ENCODE measurements at regions not wholly inside any gene's neighbourhood (a gene's known extent, or its start where the extent isn't known, plus 50 kb on each side); places are given as distances from the start of the nearest gene placed in this dataset.
A peak's percentile ranks its signal among the peaks of the same experiment; 100 is the strongest.

- TF ChIP-seq POLR2A (IDR thresholded peaks at IDR 0.05; ENCODE audit: low read length) (no peak), GATA1 (IDR thresholded peaks at IDR 0.05; ENCODE audit: low read depth, low read length) (no peak)
- DNase-seq: no peak
These were observed 166.4 kb upstream of the IRF2BP2 start for GRCh38 chr1:234776256-234776875.

GRCh38 chr1:234775477-234776246 lies 165.7 kb upstream of the IRF2BP2 start:
- DNase-seq: no peak
- TF ChIP-seq GATA1 (IDR thresholded peaks at IDR 0.05; ENCODE audit: low read depth, low read length) (no peak), POLR2A (IDR thresholded peaks at IDR 0.05; ENCODE audit: low read length) (no peak)

DNA sequence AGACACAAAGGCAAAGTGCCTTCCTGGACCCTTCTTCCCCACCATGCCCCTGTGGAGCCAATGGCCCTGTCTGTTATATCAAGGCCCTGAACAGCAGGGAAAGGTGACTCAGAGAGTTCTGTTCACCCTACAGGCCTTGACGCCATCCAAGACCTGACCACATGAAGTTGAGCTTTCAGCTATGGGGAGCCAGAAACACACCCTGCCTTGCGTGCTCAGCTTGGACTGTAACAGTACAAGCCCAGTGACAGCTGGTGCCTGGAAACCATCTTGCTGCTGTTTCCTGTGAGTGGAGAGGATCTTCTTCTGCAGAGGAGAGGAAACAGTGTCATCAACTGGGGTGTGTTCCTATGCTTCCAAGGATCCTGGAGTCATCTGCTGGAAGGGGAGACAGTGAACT lies 165.0 kb upstream of the IRF2BP2 start:
- no peak for TF ChIP-seq GATA1 (IDR thresholded peaks at IDR 0.05; ENCODE audit: low read depth, low read length)
- no peak for TF ChIP-seq POLR2A (IDR thresholded peaks at IDR 0.05; ENCODE audit: low read length)
- no peak for DNase-seq

DNA sequence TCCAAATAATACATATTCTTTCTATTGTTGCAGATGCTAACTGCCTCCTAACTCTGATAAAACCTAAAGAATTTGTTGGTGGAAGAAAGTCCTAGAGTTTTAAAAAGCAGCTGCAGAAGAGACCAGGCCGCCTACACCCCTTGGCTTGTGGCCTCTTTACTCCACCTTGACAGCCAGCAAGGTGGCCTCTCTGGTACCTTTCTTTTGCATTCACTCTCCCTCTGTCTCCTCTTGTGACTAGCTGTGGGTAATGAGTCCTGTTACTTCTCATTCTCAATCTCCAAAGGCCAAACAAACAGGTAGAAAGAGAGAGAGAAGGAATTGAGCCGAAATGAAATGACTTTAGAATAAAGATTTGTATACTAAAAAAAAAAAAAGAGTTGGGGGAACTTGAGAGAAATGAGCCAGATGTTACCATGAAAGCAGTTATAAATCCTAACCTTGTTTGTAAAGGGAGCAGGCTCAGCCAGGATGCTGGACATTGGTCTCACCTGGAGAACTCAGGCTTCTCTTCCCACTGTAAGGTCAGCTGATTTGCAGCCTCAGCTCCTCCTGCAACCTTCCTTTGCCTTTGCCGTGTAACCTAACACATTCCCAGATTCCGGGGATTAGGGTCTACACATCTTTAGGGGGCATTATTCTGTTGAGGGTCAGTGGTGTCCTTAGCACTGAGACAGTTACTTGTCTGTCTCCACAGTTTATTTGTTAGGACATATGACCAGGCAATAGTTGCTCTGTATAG lies 164.1 kb upstream of the IRF2BP2 start:
- no peak for TF ChIP-seq POLR2A (IDR thresholded peaks at IDR 0.05; ENCODE audit: low read length)
- no peak for TF ChIP-seq GATA1 (IDR thresholded peaks at IDR 0.05; ENCODE audit: low read depth, low read length)
- DNase-seq: no peak

DNA sequence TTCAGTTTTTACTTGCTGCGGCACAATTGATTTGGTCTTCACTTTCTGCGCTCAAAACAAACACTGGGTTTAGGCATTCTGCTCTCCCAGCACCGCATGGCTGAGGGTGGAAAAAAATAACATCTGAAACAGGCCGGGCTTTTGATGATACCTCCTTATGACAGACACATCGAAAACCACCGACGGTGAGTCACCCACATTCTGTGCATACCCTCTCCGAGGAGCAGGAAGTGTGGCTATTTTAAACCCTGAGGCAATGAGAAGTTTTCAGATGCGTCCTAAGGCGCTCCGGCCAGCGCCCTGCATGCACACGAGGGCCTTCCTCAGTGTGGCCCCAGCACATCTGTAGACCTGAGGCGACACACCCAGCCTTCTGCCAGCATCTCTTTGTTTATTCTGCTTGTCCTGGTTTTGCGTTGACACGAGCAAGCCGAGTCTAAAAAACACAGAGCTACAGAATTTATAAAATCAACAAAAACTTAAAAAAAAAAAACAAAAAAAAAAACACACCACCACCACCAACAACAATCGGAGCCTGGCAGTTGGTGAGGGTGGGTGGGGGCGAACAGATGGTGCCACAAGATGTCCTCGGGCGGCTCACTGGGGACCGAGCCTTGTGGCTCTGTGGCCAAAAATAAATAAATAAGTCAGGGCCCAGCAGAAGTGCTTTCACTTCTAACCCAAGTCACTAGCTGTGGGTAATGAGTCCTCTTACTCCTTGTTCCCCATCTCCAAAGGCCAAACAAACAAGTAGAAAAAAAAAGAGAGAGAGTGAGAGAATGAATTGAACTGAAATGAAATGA lies 162.6 kb upstream of the IRF2BP2 start:
- peak; percentile 94 to 98 for DNase-seq
- TF ChIP-seq GATA1 (IDR thresholded peaks at IDR 0.05; ENCODE audit: low read depth, low read length) (no peak), POLR2A (IDR thresholded peaks at IDR 0.05; ENCODE audit: low read length) (peak; percentile 59)

DNA sequence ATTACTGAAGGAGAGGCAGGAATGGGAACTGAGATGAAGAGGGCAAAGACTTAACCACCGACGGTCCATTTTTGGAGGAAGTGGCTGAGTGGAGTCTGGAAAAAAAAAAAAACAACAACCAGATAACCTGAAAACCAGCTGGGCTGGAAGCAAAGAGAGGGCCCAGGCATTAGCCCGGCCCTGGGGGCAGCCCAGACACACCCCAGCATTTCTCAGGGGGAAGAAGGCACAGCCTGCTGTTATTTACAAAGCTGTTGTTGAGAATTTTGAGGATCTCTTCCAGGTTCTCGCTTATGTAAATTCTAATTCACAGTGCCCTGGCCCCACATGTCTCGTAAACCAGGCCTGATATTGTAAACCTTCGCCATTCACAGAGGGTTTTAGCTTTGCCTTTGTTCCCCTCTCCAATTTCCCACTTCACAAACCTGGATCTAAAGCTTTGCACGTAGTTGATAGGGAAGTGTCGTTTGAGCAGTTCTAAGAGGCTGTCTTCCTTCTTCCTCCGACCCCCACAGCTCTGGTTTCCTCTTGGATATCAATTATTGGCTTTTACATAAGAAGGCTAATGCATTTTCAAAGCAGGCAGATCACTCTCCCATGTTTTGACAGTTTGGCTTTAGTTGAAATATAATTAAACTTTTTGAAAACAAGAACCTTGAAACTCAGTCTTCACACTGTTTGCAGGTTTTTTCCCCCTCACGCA lies 161.8 kb upstream of the IRF2BP2 start:
- peak; percentile 59 to 67 for DNase-seq
- TF ChIP-seq POLR2A (IDR thresholded peaks at IDR 0.05; ENCODE audit: low read length) (no peak), GATA1 (IDR thresholded peaks at IDR 0.05; ENCODE audit: low read depth, low read length) (no peak)

GRCh38 chr1:234770924-234771540 lies 161.1 kb upstream of the IRF2BP2 start:
- DNase-seq: no peak
- TF ChIP-seq GATA1 (IDR thresholded peaks at IDR 0.05; ENCODE audit: low read depth, low read length) (no peak), POLR2A (IDR thresholded peaks at IDR 0.05; ENCODE audit: low read length) (no peak)

DNA sequence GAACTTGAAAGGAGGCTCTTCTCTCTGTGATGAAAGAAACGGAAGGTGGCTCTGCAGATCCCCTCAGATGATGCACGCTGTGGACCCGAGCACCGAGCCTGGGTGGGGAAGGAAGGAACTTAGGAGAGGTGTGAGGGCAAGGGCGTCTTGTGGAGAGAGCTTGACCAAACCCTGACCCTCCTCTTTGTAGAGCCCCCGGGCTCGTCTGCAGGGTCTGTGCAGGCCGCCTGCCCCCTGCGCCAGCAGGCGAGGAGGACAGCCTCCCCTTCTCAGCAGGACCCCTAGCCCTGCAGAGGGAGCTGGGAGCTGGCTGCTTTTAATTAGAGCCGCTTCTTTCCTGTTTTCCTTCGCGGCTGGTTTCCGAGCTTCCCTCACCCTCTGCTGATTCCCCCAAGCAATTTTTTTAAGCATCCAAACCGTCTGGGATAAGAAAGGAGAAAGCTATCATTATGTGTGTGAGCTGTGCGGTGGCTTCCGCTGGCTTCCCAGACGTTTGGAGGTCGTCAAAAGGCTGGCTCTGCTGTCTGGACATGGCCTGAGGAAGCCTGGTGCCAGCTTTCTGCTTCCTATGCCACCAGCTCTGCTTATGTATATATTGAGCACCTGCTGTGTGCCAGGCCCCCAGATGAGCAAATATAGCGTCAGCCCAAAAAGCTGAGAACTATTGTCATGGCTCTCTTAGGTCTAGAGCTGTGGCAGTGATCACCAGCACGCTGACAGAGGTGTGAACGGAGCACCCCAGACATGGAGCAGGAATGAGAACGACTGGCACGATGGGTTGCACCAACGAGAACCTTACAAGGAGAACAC lies 160.2 kb upstream of the IRF2BP2 start:
- no peak for TF ChIP-seq POLR2A (IDR thresholded peaks at IDR 0.05; ENCODE audit: low read length)
- no peak for TF ChIP-seq GATA1 (IDR thresholded peaks at IDR 0.05; ENCODE audit: low read depth, low read length)
- DNase-seq: no peak

GRCh38 chr1:234769284-234769985 lies 159.5 kb upstream of the IRF2BP2 start:
- no peak for DNase-seq
- no peak for TF ChIP-seq GATA1 (IDR thresholded peaks at IDR 0.05; ENCODE audit: low read depth, low read length)
- no peak for TF ChIP-seq POLR2A (IDR thresholded peaks at IDR 0.05; ENCODE audit: low read length)

- DNase-seq: no peak
- TF ChIP-seq GATA1 (IDR thresholded peaks at IDR 0.05; ENCODE audit: low read depth, low read length): no peak
- no peak for TF ChIP-seq POLR2A (IDR thresholded peaks at IDR 0.05; ENCODE audit: low read length)
These were observed 158.7 kb upstream of the IRF2BP2 start for GRCh38 chr1:234768569-234769283.

DNA sequence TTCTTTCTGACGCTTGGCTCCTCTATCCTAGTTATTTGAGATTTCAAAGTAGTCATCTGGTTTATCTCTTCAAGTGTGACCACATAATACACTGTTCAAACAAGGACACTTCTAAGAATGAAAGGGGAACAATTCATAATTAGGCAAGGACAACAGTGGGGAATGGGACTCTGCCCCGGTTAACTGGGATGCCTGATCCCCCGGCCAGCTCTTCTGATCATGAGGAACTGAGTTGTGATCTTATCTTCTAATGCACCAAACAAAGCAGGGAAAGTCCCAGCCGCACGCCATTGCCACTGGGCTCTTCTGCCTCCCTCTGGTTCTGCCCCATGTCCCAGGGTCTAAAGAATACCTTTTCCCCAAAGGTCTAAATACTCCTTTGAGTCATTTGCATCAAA lies 158.2 kb upstream of the IRF2BP2 start:
- TF ChIP-seq GATA1 (IDR thresholded peaks at IDR 0.05; ENCODE audit: low read depth, low read length) (no peak), POLR2A (IDR thresholded peaks at IDR 0.05; ENCODE audit: low read length) (no peak)
- no peak for DNase-seq
